WTC11 (cell line): ENCODE measurements at regions not wholly inside any gene's neighbourhood (a gene's known extent, or its start where the extent isn't known, plus 50 kb on each side); places are given as distances from the start of the nearest gene placed in this dataset.

Experiments
- ATAC-seq: fragments of 200-7000 bp; cut with Tn5 transposase; 2 replicates; pipeline ENCODE4 v1.10.0; 2021; ENCODE audit warnings: mild to moderate bottlenecking, moderate library complexity
- CTCF ChIA-PET: fragments of 300-600 bp; sonication (Branson Sonifier 250); formaldehyde crosslinking; loops from one replicate; lab custom pipeline; 2021; ENCODE audit warnings: antibody characterized with exemption; lab: Charles Lee
- POLR2A ChIA-PET: fragments of 350-600 bp; sonication (Branson Sonifier 250); formaldehyde crosslinking; loops from one replicate; lab custom pipeline; 2021; ENCODE audit warnings: antibody characterized with exemption; lab: Charles Lee
- DNase-seq: peaks from one replicate; pipeline ENCODE4 v3.0.0; 2021; ENCODE audit warnings: low spot score
- H3K27ac Mint-ChIP-seq: 2 replicates; pipeline ENCODE4 v1.8.0; 2021; ENCODE audit warnings: mixed read lengths
- H3K27me3 Mint-ChIP-seq: 2 replicates; pipeline ENCODE4 v1.8.0; 2021; ENCODE audit warnings: low read depth, mild to moderate bottlenecking, moderate library complexity, mixed read lengths
- H3K36me3 Mint-ChIP-seq: 2 replicates; pipeline ENCODE4 v1.8.0; 2021; ENCODE audit warnings: mixed read lengths
- H3K4me1 Mint-ChIP-seq: 2 replicates; pipeline ENCODE4 v1.8.0; 2022; ENCODE audit warnings: mixed read lengths
- H3K4me3 Mint-ChIP-seq: 2 replicates; pipeline ENCODE4 v1.8.0; 2021; ENCODE audit warnings: mild to moderate bottlenecking, moderate library complexity, mixed read lengths
- H3K9me3 Mint-ChIP-seq: 2 replicates; pipeline ENCODE4 v1.8.0; 2021; ENCODE audit warnings: mixed read lengths
- AFF4 ChIP-seq: sonication (generic); formaldehyde crosslinking; IDR thresholded peaks from 2 replicates; pipeline ENCODE4 v1.8.1; 2023; ENCODE audit warnings: mild to moderate bottlenecking, missing genetic modification reagents, borderline replicate concordance
- FOXJ3 ChIP-seq: sonication (generic); formaldehyde crosslinking; IDR thresholded peaks from 2 replicates; pipeline ENCODE4 v1.9.0; 2021; ENCODE audit warnings: missing genetic modification reagents, mild to moderate bottlenecking, borderline replicate concordance
- GABPB1 ChIP-seq: sonication (generic); formaldehyde crosslinking; IDR thresholded peaks from 2 replicates; pipeline ENCODE4 v1.8.1; 2023; ENCODE audit warnings: mild to moderate bottlenecking, missing genetic modification reagents
- GTF2I ChIP-seq: fragments of 250-450 bp; sonication (Bioruptor Pico); conservative IDR thresholded peaks from 2 replicates; pipeline ENCODE4 v1.4.0; 2021; ENCODE audit warnings: mild to moderate bottlenecking
- NFYB ChIP-seq: sonication (generic); formaldehyde crosslinking; conservative IDR thresholded peaks from 2 replicates; pipeline ENCODE4 v1.8.0; 2022; ENCODE audit warnings: low read depth, missing genetic modification reagents
- NR2C2 ChIP-seq: sonication (generic); formaldehyde crosslinking; IDR thresholded peaks from 2 replicates; pipeline ENCODE4 v1.8.0; 2022; ENCODE audit warnings: mild to moderate bottlenecking, missing genetic modification reagents
- PRRX2 ChIP-seq: fragments of 250-450 bp; sonication (Bioruptor Pico); IDR thresholded peaks from 2 replicates; pipeline ENCODE4 v1.8.0; 2021; ENCODE audit warnings: mild to moderate bottlenecking
- SMAD3 ChIP-seq: sonication (generic); formaldehyde crosslinking; IDR thresholded peaks from 2 replicates; pipeline ENCODE4 v1.8.0; 2022; ENCODE audit warnings: missing genetic modification reagents, mild to moderate bottlenecking, borderline replicate concordance
- TP53 ChIP-seq: sonication (generic); formaldehyde crosslinking; IDR thresholded peaks from 2 replicates; pipeline ENCODE4 v1.8.1; 2023; ENCODE audit warnings: mild to moderate bottlenecking, missing genetic modification reagents
- ZNF232 ChIP-seq: sonication (generic); formaldehyde crosslinking; IDR thresholded peaks from 2 replicates; pipeline ENCODE4 v1.8.0; 2022; ENCODE audit warnings: mild to moderate bottlenecking, missing genetic modification reagents
- ZSCAN18 ChIP-seq: fragments of 250-450 bp; sonication (Bioruptor Pico); IDR thresholded peaks from 2 replicates; pipeline ENCODE4 v2.1.2; 2022; ENCODE audit warnings: mild to moderate bottlenecking, moderate library complexity
- TF ChIP-seq, protein P1 (sequence below): sonication (generic); formaldehyde crosslinking; IDR thresholded peaks from 2 replicates; pipeline ENCODE4 v1.8.0; 2022; ENCODE audit warnings: mild to moderate bottlenecking, missing genetic modification reagents
- TF ChIP-seq, protein P2 (sequence below): sonication (generic); formaldehyde crosslinking; conservative IDR thresholded peaks from 2 replicates; pipeline ENCODE4 v1.8.1; 2023; ENCODE audit warnings: mild to moderate bottlenecking, low read depth, missing genetic modification reagents, moderate library complexity
- TF ChIP-seq, protein P3 (sequence below): sonication (generic); formaldehyde crosslinking; conservative IDR thresholded peaks from 2 replicates; pipeline ENCODE4 v1.8.1; 2022; ENCODE audit warnings: mild to moderate bottlenecking, missing genetic modification reagents
- TF ChIP-seq, protein P4 (sequence below): sonication (generic); formaldehyde crosslinking; IDR thresholded peaks from 2 replicates; pipeline ENCODE4 v1.8.1; 2023; ENCODE audit warnings: mild to moderate bottlenecking, missing genetic modification reagents
- TF ChIP-seq, protein P5 (sequence below): fragments of 250-450 bp; sonication (Bioruptor Pico); IDR thresholded peaks from 2 replicates; pipeline ENCODE4 v1.9.0; 2021; ENCODE audit warnings: mild to moderate bottlenecking, borderline replicate concordance

DNA sequence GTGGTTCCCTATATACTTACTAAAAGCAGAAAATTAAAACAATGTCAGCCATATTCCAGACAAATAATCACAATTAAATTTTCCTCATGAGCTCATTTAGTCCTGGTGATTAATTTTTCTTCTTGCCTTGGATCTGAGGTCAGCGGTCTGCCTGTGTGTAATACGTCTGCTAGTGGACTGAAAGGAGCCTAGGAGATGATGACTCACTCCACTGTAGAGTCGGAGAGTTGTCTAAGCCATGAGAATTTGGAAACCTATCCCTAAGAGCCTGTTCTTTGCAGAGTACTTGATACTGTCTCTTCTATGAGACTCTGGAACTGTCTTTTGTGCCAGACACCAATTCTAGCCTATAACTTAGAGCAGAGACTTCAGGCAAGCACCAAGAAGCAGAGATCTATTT lies 94.2 kb upstream of the RAB27B start:
- no peaks in the 10 kb centered on the region for H3K36me3 Mint-ChIP-seq
- no peaks in the 10 kb centered on the region for H3K27me3 Mint-ChIP-seq
- no peaks in the 10 kb centered on the region for H3K4me1 Mint-ChIP-seq
- no peak for DNase-seq
- H3K4me3 Mint-ChIP-seq, result no peak overlapping the region
- ChIA-PET CTCF (no interaction called here), POLR2A (no interaction called here)
- no peak for TF ChIP-seq ZSCAN18 (CRISPR knock-in tag)
- no peak for TF ChIP-seq SMAD3 (CRISPR knock-in tag)
- TF ChIP-seq, protein P1, sequence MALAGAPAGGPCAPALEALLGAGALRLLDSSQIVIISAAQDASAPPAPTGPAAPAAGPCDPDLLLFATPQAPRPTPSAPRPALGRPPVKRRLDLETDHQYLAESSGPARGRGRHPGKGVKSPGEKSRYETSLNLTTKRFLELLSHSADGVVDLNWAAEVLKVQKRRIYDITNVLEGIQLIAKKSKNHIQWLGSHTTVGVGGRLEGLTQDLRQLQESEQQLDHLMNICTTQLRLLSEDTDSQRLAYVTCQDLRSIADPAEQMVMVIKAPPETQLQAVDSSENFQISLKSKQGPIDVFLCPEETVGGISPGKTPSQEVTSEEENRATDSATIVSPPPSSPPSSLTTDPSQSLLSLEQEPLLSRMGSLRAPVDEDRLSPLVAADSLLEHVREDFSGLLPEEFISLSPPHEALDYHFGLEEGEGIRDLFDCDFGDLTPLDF, result no peak
- no peak for TF ChIP-seq TP53 (CRISPR knock-in tag)
- no peak for TF ChIP-seq NR2C2 (CRISPR knock-in tag)
- TF ChIP-seq GTF2I, result no peak
- no peak for TF ChIP-seq GABPB1 (CRISPR knock-in tag)
- TF ChIP-seq, protein P2, sequence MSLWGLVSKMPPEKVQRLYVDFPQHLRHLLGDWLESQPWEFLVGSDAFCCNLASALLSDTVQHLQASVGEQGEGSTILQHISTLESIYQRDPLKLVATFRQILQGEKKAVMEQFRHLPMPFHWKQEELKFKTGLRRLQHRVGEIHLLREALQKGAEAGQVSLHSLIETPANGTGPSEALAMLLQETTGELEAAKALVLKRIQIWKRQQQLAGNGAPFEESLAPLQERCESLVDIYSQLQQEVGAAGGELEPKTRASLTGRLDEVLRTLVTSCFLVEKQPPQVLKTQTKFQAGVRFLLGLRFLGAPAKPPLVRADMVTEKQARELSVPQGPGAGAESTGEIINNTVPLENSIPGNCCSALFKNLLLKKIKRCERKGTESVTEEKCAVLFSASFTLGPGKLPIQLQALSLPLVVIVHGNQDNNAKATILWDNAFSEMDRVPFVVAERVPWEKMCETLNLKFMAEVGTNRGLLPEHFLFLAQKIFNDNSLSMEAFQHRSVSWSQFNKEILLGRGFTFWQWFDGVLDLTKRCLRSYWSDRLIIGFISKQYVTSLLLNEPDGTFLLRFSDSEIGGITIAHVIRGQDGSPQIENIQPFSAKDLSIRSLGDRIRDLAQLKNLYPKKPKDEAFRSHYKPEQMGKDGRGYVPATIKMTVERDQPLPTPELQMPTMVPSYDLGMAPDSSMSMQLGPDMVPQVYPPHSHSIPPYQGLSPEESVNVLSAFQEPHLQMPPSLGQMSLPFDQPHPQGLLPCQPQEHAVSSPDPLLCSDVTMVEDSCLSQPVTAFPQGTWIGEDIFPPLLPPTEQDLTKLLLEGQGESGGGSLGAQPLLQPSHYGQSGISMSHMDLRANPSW, result no peak
- no peak for TF ChIP-seq ZNF232
- TF ChIP-seq, protein P3, sequence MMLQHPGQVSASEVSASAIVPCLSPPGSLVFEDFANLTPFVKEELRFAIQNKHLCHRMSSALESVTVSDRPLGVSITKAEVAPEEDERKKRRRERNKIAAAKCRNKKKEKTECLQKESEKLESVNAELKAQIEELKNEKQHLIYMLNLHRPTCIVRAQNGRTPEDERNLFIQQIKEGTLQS (CRISPR knock-in tag), result no peak
- TF ChIP-seq PRRX2, result no peak
- TF ChIP-seq, protein P4, sequence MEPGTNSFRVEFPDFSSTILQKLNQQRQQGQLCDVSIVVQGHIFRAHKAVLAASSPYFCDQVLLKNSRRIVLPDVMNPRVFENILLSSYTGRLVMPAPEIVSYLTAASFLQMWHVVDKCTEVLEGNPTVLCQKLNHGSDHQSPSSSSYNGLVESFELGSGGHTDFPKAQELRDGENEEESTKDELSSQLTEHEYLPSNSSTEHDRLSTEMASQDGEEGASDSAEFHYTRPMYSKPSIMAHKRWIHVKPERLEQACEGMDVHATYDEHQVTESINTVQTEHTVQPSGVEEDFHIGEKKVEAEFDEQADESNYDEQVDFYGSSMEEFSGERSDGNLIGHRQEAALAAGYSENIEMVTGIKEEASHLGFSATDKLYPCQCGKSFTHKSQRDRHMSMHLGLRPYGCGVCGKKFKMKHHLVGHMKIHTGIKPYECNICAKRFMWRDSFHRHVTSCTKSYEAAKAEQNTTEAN, result no peak
- TF ChIP-seq, all 79 proteins: peak for 0
- Mint-ChIP-seq H3K9me3 (peaks cover 13% of the 10 kb centered on the region; the same call in 1 of the 2 replicates), H3K27ac (no peak overlapping the region)
- no peak for ATAC-seq

DNA sequence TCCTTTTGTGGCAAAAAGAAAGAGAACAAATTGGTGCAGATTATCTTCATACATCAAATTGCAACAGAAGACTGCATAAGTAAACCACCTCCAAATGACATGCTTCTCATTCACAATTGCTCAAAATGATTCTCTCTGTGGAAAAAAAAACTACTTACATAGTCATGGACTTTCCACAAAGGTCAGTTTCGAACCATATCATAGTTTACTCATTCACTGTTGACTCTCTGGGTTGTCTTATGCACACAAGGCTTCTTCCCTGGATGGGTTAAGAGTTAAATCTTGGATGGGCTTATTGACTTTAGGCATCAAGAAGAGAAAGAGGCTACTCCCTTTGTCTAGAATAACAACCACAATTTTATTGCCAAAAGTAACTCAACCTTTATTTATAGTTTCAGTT lies 91.3 kb upstream of the RAB27B start:
- Mint-ChIP-seq H3K36me3 (no peaks in the 10 kb centered on the region), H3K27me3 (no peaks in the 10 kb centered on the region), H3K4me3 (no peak overlapping the region), H3K4me1 (no peaks in the 10 kb centered on the region), H3K27ac (no peak overlapping the region), H3K9me3 (peaks cover 13% of the 10 kb centered on the region; the same call in 1 of the 2 replicates)
- ChIA-PET CTCF (no interaction called here), POLR2A (no interaction called here)
- no peak for DNase-seq
- TF ChIP-seq, protein P5, sequence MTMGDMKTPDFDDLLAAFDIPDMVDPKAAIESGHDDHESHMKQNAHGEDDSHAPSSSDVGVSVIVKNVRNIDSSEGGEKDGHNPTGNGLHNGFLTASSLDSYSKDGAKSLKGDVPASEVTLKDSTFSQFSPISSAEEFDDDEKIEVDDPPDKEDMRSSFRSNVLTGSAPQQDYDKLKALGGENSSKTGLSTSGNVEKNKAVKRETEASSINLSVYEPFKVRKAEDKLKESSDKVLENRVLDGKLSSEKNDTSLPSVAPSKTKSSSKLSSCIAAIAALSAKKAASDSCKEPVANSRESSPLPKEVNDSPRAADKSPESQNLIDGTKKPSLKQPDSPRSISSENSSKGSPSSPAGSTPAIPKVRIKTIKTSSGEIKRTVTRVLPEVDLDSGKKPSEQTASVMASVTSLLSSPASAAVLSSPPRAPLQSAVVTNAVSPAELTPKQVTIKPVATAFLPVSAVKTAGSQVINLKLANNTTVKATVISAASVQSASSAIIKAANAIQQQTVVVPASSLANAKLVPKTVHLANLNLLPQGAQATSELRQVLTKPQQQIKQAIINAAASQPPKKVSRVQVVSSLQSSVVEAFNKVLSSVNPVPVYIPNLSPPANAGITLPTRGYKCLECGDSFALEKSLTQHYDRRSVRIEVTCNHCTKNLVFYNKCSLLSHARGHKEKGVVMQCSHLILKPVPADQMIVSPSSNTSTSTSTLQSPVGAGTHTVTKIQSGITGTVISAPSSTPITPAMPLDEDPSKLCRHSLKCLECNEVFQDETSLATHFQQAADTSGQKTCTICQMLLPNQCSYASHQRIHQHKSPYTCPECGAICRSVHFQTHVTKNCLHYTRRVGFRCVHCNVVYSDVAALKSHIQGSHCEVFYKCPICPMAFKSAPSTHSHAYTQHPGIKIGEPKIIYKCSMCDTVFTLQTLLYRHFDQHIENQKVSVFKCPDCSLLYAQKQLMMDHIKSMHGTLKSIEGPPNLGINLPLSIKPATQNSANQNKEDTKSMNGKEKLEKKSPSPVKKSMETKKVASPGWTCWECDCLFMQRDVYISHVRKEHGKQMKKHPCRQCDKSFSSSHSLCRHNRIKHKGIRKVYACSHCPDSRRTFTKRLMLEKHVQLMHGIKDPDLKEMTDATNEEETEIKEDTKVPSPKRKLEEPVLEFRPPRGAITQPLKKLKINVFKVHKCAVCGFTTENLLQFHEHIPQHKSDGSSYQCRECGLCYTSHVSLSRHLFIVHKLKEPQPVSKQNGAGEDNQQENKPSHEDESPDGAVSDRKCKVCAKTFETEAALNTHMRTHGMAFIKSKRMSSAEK (CRISPR knock-in tag), result no peak
- no peak for TF ChIP-seq AFF4
- no peak for TF ChIP-seq NFYB
- no peak for TF ChIP-seq PRRX2
- no peak for TF ChIP-seq FOXJ3 (CRISPR knock-in tag)
- no peak for ATAC-seq
